ENCODE measurements at regions not wholly inside any gene's neighbourhood (a gene's known extent, or its start where the extent isn't known, plus 50 kb on each side); places are given as distances from the start of the nearest gene placed in this dataset.

GRCh38 chr3:5554245-5554747, 366.8 kb downstream of the EDEM1 start:
- Histone ChIP-seq H2AFZ (ENCODE audit: low read length) (no peak overlapping the region), H3K4me3 (replicated peaks in 1 of 3; ENCODE audit: insufficient read depth in 1 of 3, low read depth in 2 of 3, low read length in 3 of 3) (no peak overlapping the region), H3K4me1 (ENCODE audit: insufficient read depth, low read length) (no peaks in the 10 kb centered on the region), H3K9me3 (ENCODE audit: low read length) (no peaks in the 10 kb centered on the region), H3K4me2 (ENCODE audit: low read depth, low read length) (no peak overlapping the region), H3K36me3 (replicated peaks in 1 of 2; ENCODE audit: control insufficient read depth in 1 of 2, insufficient read depth in 2 of 2, low read length in 2 of 2) (no peaks in the 10 kb centered on the region), H3K79me2 (ENCODE audit: insufficient read depth, low read length) (no peaks in the 10 kb centered on the region), H3K27me3 (ENCODE audit: control insufficient read depth in 1 of 2, insufficient read depth in 2 of 2, low read length in 2 of 2) (no peaks in the 10 kb centered on the region), H3K9ac (ENCODE audit: insufficient read depth, low read depth, low read length) (no peak overlapping the region), H4K20me1 (ENCODE audit: insufficient read depth, low read length) (no peaks in the 10 kb centered on the region), H3K27ac (ENCODE audit: extremely low read length, insufficient read depth, low read length) (no peak overlapping the region)
- ChIA-PET CTCF (ENCODE audit: low intra/inter-chr PET ratio, low total read pairs) (no interaction called here), POLR2A (no interaction called here)
- DNase-seq (ENCODE audit: low spot score) (no peak), ATAC-seq (no peak), FAIRE-seq (no peak)
- in situ Hi-C loops (cut with HindIII; ENCODE audit: extremely low pct_ligation_motif_present, low pct_unique_long_range_greater_than_20kb) = no loop called here
- intact Hi-C loops (cut with micrococcal nuclease; ENCODE audit: unreplicated experiment) = no loop called here
- TF ChIP-seq MIXL1 (CRISPR knock-in tag; IDR thresholded peaks at IDR 0.05) = no peak
- TF ChIP-seq SOX5 (CRISPR knock-in tag; IDR thresholded peaks at IDR 0.05; ENCODE audit: borderline replicate concordance) = no peak
- TF ChIP-seq ZNF557 (CRISPR knock-in tag; IDR thresholded peaks at IDR 0.05) = no peak
- TF ChIP-seq HINFP (CRISPR knock-in tag; IDR thresholded peaks at IDR 0.05; ENCODE audit: low read depth) = no peak
- TF ChIP-seq RELA (CRISPR knock-in tag; IDR thresholded peaks at IDR 0.05) = no peak
- no peak for TF ChIP-seq ZNF660 (CRISPR knock-in tag; IDR thresholded peaks at IDR 0.05; ENCODE audit: borderline replicate concordance, low read depth)
- no peak for TF ChIP-seq ZBTB7A (CRISPR knock-in tag; IDR thresholded peaks at IDR 0.05)
- TF ChIP-seq SNAPC4 (CRISPR knock-in tag; IDR thresholded peaks at IDR 0.05) = no peak
- no peak for TF ChIP-seq SCMH1 (CRISPR knock-in tag; IDR thresholded peaks at IDR 0.05; ENCODE audit: borderline replicate concordance)
- no peak for TF ChIP-seq ZNF746 (CRISPR knock-in tag; IDR thresholded peaks at IDR 0.05)
- no peak for TF ChIP-seq LCORL (IDR thresholded peaks at IDR 0.05)
- TF ChIP-seq LCORL (CRISPR knock-in tag; IDR thresholded peaks at IDR 0.05) = no peak
- no peak for TF ChIP-seq ZNF740 (CRISPR knock-in tag; IDR thresholded peaks at IDR 0.05)
- TF ChIP-seq FOXA3 (CRISPR knock-in tag; IDR thresholded peaks at IDR 0.05) = no peak
- BruUV-seq (replicated peaks) = no TSS peak
